ENCODE measurements at regions not wholly inside any gene's neighbourhood (a gene's known extent, or its start where the extent isn't known, plus 50 kb on each side); places are given as distances from the start of the nearest gene placed in this dataset.

DNA sequence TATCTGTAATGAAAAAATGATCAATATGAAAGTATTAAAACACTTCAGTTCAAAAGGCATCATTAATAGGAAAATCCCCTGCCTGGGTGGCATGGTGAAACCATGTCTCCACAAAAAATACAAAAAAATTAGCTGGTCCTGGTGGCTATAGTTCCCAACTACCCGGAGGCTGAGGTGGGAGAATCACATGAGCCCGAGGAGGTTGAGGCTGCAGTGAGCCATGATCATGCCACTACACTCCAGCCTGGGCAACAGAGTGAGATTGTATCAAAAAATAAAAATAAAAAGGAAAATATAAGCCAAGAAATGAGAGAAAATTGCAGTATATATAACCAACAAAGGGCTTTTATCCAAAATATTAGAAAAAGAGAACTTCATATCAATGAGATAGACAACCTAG lies 71.6 kb upstream of the MYCN start:
- Histone ChIP-seq H3K4me3 (replicated peaks; ENCODE audit: low read depth, low read length) (no peak overlapping the region), H3K27me3 (replicated peaks; ENCODE audit: control insufficient read depth, insufficient read depth, low read length) (no peaks in the 10 kb centered on the region), H3K36me3 (ENCODE audit: control insufficient read depth, insufficient read depth, low read length) (no peaks in the 10 kb centered on the region)
- no peak for DNase-seq (ENCODE audit: extremely low read depth, insufficient read length)
- TF ChIP-seq, protein P1, sequence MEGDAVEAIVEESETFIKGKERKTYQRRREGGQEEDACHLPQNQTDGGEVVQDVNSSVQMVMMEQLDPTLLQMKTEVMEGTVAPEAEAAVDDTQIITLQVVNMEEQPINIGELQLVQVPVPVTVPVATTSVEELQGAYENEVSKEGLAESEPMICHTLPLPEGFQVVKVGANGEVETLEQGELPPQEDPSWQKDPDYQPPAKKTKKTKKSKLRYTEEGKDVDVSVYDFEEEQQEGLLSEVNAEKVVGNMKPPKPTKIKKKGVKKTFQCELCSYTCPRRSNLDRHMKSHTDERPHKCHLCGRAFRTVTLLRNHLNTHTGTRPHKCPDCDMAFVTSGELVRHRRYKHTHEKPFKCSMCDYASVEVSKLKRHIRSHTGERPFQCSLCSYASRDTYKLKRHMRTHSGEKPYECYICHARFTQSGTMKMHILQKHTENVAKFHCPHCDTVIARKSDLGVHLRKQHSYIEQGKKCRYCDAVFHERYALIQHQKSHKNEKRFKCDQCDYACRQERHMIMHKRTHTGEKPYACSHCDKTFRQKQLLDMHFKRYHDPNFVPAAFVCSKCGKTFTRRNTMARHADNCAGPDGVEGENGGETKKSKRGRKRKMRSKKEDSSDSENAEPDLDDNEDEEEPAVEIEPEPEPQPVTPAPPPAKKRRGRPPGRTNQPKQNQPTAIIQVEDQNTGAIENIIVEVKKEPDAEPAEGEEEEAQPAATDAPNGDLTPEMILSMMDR (IDR thresholded peaks at IDR 0.05; ENCODE audit: insufficient read depth, low read length, poor library complexity, severe bottlenecking), result no peak

DNA sequence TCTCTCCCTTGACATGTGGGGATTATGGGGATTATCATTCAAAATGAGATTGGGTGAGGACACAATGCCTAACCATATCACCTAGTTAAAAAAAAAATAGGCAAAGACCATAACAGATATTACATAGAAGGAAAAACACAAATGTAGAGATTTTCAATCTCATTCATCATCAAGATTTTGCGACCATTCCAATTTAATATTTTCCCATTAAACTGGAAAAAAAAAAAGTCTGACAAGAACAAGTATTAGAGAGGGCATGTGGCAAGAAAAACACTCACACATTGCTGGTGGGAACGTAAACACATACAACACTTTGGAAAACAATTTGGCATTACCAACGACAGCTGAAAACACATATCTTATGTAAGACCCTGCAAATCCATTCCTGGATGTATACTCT lies 71.0 kb upstream of the MYCN start:
- H3K4me3 ChIP-seq (replicated peaks; ENCODE audit: low read depth, low read length), result no peak overlapping the region
- TF ChIP-seq, protein P1 (IDR thresholded peaks at IDR 0.05; ENCODE audit: insufficient read depth, low read length, poor library complexity, severe bottlenecking), result no peak
- no peaks in the 10 kb centered on the region for H3K36me3 ChIP-seq (ENCODE audit: control insufficient read depth, insufficient read depth, low read length)
- no peak for DNase-seq (ENCODE audit: extremely low read depth, insufficient read length)
- H3K27me3 ChIP-seq (replicated peaks; ENCODE audit: control insufficient read depth, insufficient read depth, low read length), result no peaks in the 10 kb centered on the region

DNA sequence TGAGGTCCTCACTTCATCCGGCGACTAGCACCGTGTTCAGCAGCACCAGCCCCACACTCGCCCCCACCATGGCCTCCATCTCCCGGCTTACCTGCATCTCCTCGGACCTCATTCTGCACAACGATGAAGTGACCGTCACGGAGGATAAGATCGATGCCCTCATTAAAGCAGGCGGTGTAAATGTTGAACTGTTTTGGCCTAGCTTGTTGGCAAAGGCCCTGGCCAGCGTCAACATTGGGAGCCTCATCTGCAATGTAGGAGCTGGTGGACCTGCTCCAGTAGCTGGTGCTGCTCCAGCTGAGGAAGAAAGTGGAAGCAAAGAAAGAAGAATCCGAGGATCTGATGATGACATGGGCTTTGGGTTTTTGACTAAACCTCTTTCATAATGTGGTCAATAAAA lies 70.5 kb upstream of the MYCN start:
- TF ChIP-seq, protein P1 (IDR thresholded peaks at IDR 0.05; ENCODE audit: insufficient read depth, low read length, poor library complexity, severe bottlenecking), result no peak
- DNase-seq (ENCODE audit: extremely low read depth, insufficient read length), result no peak
- Histone ChIP-seq H3K4me3 (replicated peaks; ENCODE audit: low read depth, low read length) (no peak overlapping the region), H3K36me3 (ENCODE audit: control insufficient read depth, insufficient read depth, low read length) (no peaks in the 10 kb centered on the region), H3K27me3 (replicated peaks; ENCODE audit: control insufficient read depth, insufficient read depth, low read length) (no peaks in the 10 kb centered on the region)

DNA sequence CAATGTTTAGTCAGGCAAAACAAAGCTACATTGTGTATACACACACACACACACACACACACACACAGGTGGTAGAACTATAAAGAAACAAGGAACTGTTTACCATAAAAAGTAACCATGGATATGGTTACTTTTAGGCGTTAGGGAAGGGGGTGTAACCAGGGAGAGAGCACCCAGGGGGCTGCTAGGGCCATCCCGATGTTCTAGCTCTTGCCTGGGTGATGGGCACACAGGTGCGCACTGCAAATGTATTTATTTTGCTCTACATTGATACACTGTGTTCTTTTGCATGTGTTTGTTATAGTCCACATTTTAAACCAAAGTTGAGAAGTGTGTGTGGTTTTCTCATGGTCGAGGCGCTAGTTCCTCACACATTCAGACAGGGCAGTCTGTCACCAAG lies 69.8 kb upstream of the MYCN start:
- Histone ChIP-seq H3K36me3 (ENCODE audit: control insufficient read depth, insufficient read depth, low read length) (no peaks in the 10 kb centered on the region), H3K27me3 (replicated peaks; ENCODE audit: control insufficient read depth, insufficient read depth, low read length) (no peaks in the 10 kb centered on the region), H3K4me3 (replicated peaks; ENCODE audit: low read depth, low read length) (no peak overlapping the region)
- TF ChIP-seq, protein P1 (IDR thresholded peaks at IDR 0.05; ENCODE audit: insufficient read depth, low read length, poor library complexity, severe bottlenecking), result no peak
- DNase-seq (ENCODE audit: extremely low read depth, insufficient read length), result no peak

GRCh38 chr2:15871239-15871783 lies 69.0 kb upstream of the MYCN start:
- DNase-seq (ENCODE audit: extremely low read depth, insufficient read length), result no peak
- Histone ChIP-seq H3K27me3 (replicated peaks; ENCODE audit: control insufficient read depth, insufficient read depth, low read length) (no peaks in the 10 kb centered on the region), H3K36me3 (ENCODE audit: control insufficient read depth, insufficient read depth, low read length) (no peaks in the 10 kb centered on the region), H3K4me3 (replicated peaks; ENCODE audit: low read depth, low read length) (no peak overlapping the region)
- TF ChIP-seq, protein P1 (IDR thresholded peaks at IDR 0.05; ENCODE audit: insufficient read depth, low read length, poor library complexity, severe bottlenecking), result no peak

GRCh38 chr2:15872854-15873253 lies 67.5 kb upstream of the MYCN start:
- Histone ChIP-seq H3K36me3 (ENCODE audit: control insufficient read depth, insufficient read depth, low read length) (no peaks in the 10 kb centered on the region), H3K4me3 (replicated peaks; ENCODE audit: low read depth, low read length) (no peak overlapping the region), H3K27me3 (replicated peaks; ENCODE audit: control insufficient read depth, insufficient read depth, low read length) (no peaks in the 10 kb centered on the region)
- no peak for DNase-seq (ENCODE audit: extremely low read depth, insufficient read length)
- TF ChIP-seq, protein P1 (IDR thresholded peaks at IDR 0.05; ENCODE audit: insufficient read depth, low read length, poor library complexity, severe bottlenecking), result no peak

All from GM06990 (cell line).